ENCODE measurements at regions not wholly inside any gene's neighbourhood (a gene's known extent, or its start where the extent isn't known, plus 50 kb on each side); places are given as distances from the start of the nearest gene placed in this dataset.

DNA sequence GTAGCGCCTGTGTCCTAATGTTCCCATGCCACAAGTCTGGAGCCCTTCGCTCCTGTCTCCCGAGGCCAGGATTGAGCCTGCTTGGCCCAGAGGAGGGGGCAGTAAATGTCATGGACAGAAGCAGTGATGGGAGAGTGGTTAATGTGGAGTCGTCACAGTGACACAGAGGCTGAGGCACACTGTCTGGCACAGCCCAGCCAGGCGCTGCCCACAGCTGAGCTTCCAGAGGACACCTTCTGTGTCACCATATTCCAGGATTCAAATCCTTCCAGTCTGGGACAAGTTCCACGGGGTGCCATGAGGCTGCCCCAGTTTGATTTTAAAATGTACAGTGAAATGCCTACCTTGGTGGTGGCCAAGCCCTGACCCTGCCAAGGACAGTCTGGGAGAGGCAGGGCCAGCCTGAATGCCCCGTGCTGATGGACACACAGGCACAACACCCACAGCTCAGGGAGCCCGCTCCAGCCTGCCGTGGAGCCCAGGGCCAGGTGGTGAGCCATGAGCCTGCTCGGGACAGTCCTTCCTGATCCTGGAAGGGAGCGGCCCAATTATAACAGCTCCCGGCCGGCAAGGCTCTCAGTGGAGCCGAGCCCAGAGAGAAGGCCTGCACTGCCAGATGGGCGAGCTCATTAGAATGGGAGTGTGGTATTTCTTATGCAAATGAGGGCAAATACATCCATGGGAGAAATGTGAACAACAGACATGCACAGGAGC is 99.1 kb upstream of the RUFY1 start:
- TF ChIP-seq FOS (IDR thresholded peaks at IDR 0.05; ENCODE audit: extremely low read depth, insufficient read length) (no peak), ZNF780A (CRISPR knock-in tag; IDR thresholded peaks at IDR 0.05) (no peak), FOXK1 (CRISPR knock-in tag; IDR thresholded peaks at IDR 0.05; ENCODE audit: borderline replicate concordance) (no peak), PHF8 (IDR thresholded peaks at IDR 0.05; ENCODE audit: borderline replicate concordance, low read length) (no peak)

All from K562 (cell line).